Suprapubic skin (tissue), 4 donors: ENCODE measurements at regions not wholly inside any gene's neighbourhood (a gene's known extent, or its start where the extent isn't known, plus 50 kb on each side); places are given as distances from the start of the nearest gene placed in this dataset.

Source experiments
- DNase-seq, 2 donors: peaks; one replicate each; pipeline ENCODE4 v3.0.0-alpha.2; 2019; ENCODE audit warnings: low spot score in 2 of 2
- H3K27ac ChIP-seq: fragments of 200-600 bp; sonication (generic); one replicate; pipeline ENCODE4 v1.5.1; 2019
- H3K27me3 ChIP-seq: fragments of 200-600 bp; sonication (generic); one replicate; pipeline ENCODE4 v1.5.1; 2019
- H3K36me3 ChIP-seq: fragments of 200-600 bp; sonication (generic); one replicate; pipeline ENCODE4 v1.5.1; 2019
- H3K4me1 ChIP-seq: fragments of 200-600 bp; sonication (generic); one replicate; pipeline ENCODE4 v1.5.1; 2019
- H3K4me3 ChIP-seq: fragments of 200-600 bp; sonication (generic); one replicate; pipeline ENCODE4 v1.5.1; 2019; ENCODE audit warnings: mild to moderate bottlenecking
- H3K9me3 ChIP-seq: fragments of 200-600 bp; sonication (generic); one replicate; pipeline ENCODE4 v1.5.1; 2019
- EP300 ChIP-seq: sonication (generic); formaldehyde crosslinking; IDR thresholded peaks from one replicate; pipeline ENCODE4 v1.6.1; 2017; ENCODE audit warnings: antibody characterized with exemption
- POLR2A ChIP-seq, 2 donors: fragments of 450-650 bp; IDR thresholded peaks; one replicate each; pipeline ENCODE4 v1.6.1; 2017; ENCODE audit warnings: antibody characterized with exemption in 2 of 2, mild to moderate bottlenecking in 2 of 2, moderate library complexity in 2 of 2
- POLR2AphosphoS5 ChIP-seq, 3 donors: sonication (generic); formaldehyde crosslinking; IDR thresholded peaks; one replicate each; pipeline ENCODE4 v1.6.1; 2017; ENCODE audit warnings: antibody characterized with exemption in 3 of 3
- WGBS: methylation state at CpG from one replicate; pipeline ENCODE4 v1.1.5; 2018; 5-methylcytosine and 5-hydroxymethylcytosine counted together
- TF ChIP-seq, protein P1 (sequence below), 2 donors: fragments of 200-600 bp in 1 of 2; fragments of 450-650 bp in 1 of 2; sonication (generic) in 1 of 2; IDR thresholded peaks; one replicate each; pipeline ENCODE4 v1.5.1; 2016 to 2019; ENCODE audit warnings: antibody characterized with exemption in 2 of 2, mild to moderate bottlenecking in 1 of 2, moderate library complexity in 1 of 2

DNA sequence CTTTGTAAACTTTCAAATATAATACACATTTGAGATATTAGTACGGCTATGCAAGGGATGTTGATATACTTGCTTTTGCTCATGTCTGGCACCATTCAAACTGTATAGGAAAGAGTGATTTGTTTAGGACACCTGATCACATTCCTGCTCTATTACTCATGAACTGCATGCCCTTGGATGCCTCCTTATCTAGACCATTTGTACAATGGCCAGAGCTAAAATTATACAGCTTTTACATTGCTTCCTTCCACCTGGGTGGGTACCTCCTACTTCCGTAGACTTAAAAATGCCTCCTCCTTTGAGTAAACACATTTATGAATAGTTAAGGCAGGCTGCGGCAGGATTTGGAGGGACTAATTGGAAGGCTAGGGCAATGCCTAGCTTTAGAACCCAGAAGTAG lies 85.4 kb upstream of the PBX1 start:
- TF ChIP-seq POLR2A (IDR thresholded peaks at IDR 0.05): no peak
- no peak for TF ChIP-seq EP300
- TF ChIP-seq, protein P1, sequence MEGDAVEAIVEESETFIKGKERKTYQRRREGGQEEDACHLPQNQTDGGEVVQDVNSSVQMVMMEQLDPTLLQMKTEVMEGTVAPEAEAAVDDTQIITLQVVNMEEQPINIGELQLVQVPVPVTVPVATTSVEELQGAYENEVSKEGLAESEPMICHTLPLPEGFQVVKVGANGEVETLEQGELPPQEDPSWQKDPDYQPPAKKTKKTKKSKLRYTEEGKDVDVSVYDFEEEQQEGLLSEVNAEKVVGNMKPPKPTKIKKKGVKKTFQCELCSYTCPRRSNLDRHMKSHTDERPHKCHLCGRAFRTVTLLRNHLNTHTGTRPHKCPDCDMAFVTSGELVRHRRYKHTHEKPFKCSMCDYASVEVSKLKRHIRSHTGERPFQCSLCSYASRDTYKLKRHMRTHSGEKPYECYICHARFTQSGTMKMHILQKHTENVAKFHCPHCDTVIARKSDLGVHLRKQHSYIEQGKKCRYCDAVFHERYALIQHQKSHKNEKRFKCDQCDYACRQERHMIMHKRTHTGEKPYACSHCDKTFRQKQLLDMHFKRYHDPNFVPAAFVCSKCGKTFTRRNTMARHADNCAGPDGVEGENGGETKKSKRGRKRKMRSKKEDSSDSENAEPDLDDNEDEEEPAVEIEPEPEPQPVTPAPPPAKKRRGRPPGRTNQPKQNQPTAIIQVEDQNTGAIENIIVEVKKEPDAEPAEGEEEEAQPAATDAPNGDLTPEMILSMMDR (IDR thresholded peaks at IDR 0.05): no peak
- no peak for TF ChIP-seq POLR2AphosphoS5 (IDR thresholded peaks at IDR 0.05)
- no peak for DNase-seq
- H3K4me1 ChIP-seq: no peaks in the 10 kb centered on the region
- H3K27me3 ChIP-seq: no peaks in the 10 kb centered on the region
- H3K27ac ChIP-seq: no peak overlapping the region
- H3K36me3 ChIP-seq: no peaks in the 10 kb centered on the region
- no peaks in the 10 kb centered on the region for H3K9me3 ChIP-seq
- WGBS: 58% methylated on average over 3 of the region's 3 CpGs
- no peak overlapping the region for H3K4me3 ChIP-seq

DNA sequence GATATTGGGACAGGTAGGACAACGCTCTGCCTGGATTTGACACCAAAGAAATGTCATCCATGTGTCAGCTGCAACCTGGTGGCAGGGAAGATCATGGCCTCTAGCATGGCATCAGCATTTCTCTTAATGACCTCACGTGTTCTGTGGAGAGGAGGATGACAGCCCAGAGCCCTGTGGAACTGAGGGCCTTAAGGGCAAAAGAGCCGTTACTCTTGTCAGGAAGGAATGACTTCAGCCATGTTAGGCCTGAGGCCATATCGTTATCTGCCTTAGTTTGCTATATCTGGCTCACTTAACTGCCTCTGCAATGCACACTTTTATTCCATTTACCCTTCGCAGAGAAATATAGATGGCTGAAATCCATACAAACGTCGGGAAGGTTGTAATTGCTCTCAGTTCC lies 83.2 kb upstream of the PBX1 start:
- WGBS: 75% methylated on average over 7 of the region's 7 CpGs
- TF ChIP-seq POLR2A (IDR thresholded peaks at IDR 0.05) (no peak), EP300 (no peak), POLR2AphosphoS5 (IDR thresholded peaks at IDR 0.05) (no peak)
- TF ChIP-seq, protein P1 (IDR thresholded peaks at IDR 0.05): no peak
- H3K9me3 ChIP-seq: no peaks in the 10 kb centered on the region

DNA sequence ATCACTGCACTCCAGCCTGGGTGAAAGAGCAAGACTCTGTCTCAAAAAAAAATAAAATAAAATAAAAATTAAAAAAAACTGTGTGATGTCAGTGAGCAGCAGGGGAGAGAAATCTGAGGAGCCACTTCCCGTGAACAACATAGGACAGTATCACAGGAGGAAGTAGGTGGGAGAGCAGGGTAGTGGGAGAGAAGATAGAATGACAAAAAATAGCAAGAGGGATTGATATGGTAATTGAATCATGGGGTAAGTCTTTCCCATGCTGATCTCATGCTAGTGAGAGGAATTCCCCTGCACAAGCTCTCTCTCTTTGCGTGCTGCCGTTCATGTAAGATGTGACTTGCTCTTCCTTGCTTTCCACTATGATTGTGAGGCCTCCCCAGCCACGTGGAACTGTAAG lies 81.6 kb upstream of the PBX1 start:
- no peak for DNase-seq
- Histone ChIP-seq H3K27ac (no peak overlapping the region), H3K4me1 (no peaks in the 10 kb centered on the region), H3K9me3 (no peaks in the 10 kb centered on the region), H3K27me3 (no peaks in the 10 kb centered on the region), H3K36me3 (no peaks in the 10 kb centered on the region), H3K4me3 (no peak overlapping the region)
- TF ChIP-seq EP300: no peak
- no peak for TF ChIP-seq POLR2AphosphoS5 (IDR thresholded peaks at IDR 0.05)
- TF ChIP-seq, protein P1 (IDR thresholded peaks at IDR 0.05): no peak
- TF ChIP-seq POLR2A (IDR thresholded peaks at IDR 0.05): no peak
- WGBS: 90% methylated on average over 4 of the region's 4 CpGs

More for the DNA sequence above, 83.2 kb upstream of the PBX1 start:
- Histone ChIP-seq H3K36me3 (no peaks in the 10 kb centered on the region), H3K27ac (no peak overlapping the region), H3K4me3 (no peak overlapping the region), H3K27me3 (no peaks in the 10 kb centered on the region), H3K4me1 (no peaks in the 10 kb centered on the region)
- no peak for DNase-seq

DNA sequence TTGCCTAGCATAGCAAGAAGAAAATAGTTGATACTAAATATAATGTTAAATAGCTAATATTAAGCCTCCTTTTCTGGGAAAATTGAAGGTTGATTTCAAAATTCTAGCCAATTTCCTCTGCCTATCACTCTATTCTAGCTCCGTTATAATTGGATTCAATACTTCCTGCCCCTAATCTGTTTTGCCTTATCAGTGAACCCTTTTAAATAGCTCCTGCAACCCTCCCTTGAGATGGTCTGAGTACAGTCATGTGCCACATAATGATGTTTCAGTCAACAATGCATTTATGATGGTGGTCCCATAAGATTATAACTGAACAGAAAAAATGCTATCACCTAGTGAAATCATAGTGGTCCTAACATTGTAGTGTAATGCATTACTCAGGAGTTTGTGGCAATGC lies 79.7 kb upstream of the PBX1 start:
- Histone ChIP-seq H3K4me1 (no peaks in the 10 kb centered on the region), H3K4me3 (no peak overlapping the region), H3K9me3 (no peaks in the 10 kb centered on the region), H3K27me3 (no peaks in the 10 kb centered on the region), H3K36me3 (no peaks in the 10 kb centered on the region), H3K27ac (no peak overlapping the region)
- no peak for DNase-seq
- TF ChIP-seq, protein P1 (IDR thresholded peaks at IDR 0.05): no peak
- TF ChIP-seq POLR2AphosphoS5 (IDR thresholded peaks at IDR 0.05) (no peak), EP300 (no peak), POLR2A (IDR thresholded peaks at IDR 0.05) (no peak)
- 57% methylated on average over 1 of the region's 1 CpG for WGBS

DNA sequence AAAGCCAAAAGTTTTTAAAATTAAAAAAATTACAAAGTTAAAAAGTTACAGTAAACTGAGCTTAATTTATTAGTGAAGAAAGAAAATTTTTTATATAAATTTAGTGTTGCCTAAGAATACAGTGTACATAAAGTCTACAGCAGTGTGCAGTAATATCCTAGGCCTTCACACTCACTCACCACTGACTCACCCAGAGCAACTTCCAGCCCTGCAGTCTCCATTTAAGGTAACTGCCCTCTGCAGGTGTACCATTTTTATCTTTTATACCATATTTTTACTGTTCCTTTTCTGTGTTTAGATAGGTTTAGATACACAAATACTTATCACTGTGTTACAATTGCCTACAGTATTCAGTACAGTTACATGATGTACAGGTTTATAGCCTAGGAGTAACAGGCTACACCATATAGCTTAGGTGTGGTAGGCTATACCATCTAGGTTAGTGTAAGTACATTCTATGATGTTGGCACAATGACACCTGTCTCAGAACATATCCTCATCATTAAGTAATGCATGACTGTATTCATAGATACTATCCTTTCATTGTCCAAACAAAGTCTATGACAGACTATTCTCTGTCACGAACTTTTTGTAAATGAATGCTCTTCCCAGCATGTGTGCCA lies 78.6 kb upstream of the PBX1 start:
- no peaks in the 10 kb centered on the region for H3K27me3 ChIP-seq
- H3K9me3 ChIP-seq: no peaks in the 10 kb centered on the region
- H3K4me3 ChIP-seq: no peak overlapping the region
- TF ChIP-seq POLR2AphosphoS5 (IDR thresholded peaks at IDR 0.05) (no peak), EP300 (no peak), POLR2A (IDR thresholded peaks at IDR 0.05) (no peak)
- TF ChIP-seq, protein P1 (IDR thresholded peaks at IDR 0.05): no peak
- H3K4me1 ChIP-seq: no peaks in the 10 kb centered on the region
- DNase-seq: no peak
- no peaks in the 10 kb centered on the region for H3K36me3 ChIP-seq
- WGBS: 97% methylated on average over 1 of the region's 1 CpG
- no peak overlapping the region for H3K27ac ChIP-seq
